WERI-Rb-1 (cell line): ENCODE measurements at regions not wholly inside any gene's neighbourhood (a gene's known extent, or its start where the extent isn't known, plus 50 kb on each side); places are given as distances from the start of the nearest gene placed in this dataset.

ENCODE experiments used
- DNase-seq: peaks from one replicate; pipeline ENCODE4 v3.0.0-alpha.2; 2020
- H3K27ac ChIP-seq: fragments of 250-450 bp; sonication (Bioruptor Pico); 2 replicates; pipeline ENCODE4 v1.5.1; 2020; ENCODE audit warnings: mild to moderate bottlenecking, moderate library complexity
- H3K27me3 ChIP-seq: fragments of 250-450 bp; sonication (Bioruptor Pico); 2 replicates; pipeline ENCODE4 v1.5.1; 2021; ENCODE audit warnings: mild to moderate bottlenecking, low read depth, moderate library complexity; ENCODE audit not compliant: insufficient read depth, severe bottlenecking
- H3K36me3 ChIP-seq: fragments of 250-450 bp; sonication (Bioruptor Pico); 2 replicates; pipeline ENCODE4 v1.5.1; 2020; ENCODE audit warnings: mild to moderate bottlenecking, moderate library complexity
- H3K4me3 ChIP-seq: 2 replicates; pipeline ENCODE4 v1.5.1; 2011; ENCODE audit warnings: low read depth, mild to moderate bottlenecking, control low read depth, low read length
- H3K9me3 ChIP-seq: fragments of 250-450 bp; sonication (Bioruptor Pico); 2 replicates; pipeline ENCODE4 v1.5.1; 2021; ENCODE audit warnings: mild to moderate bottlenecking, moderate library complexity; ENCODE audit not compliant: severe bottlenecking
- CTCF ChIP-seq: IDR thresholded peaks from 2 replicates; pipeline ENCODE4 v1.5.1; 2011; ENCODE audit warnings: low read depth, mild to moderate bottlenecking, control low read depth, inconsistent platforms, low read length

- no peak for TF ChIP-seq CTCF
- no peaks in the 10 kb centered on the region for H3K27me3 ChIP-seq
- H3K27ac ChIP-seq: no peak overlapping the region
- H3K4me3 ChIP-seq: no peak overlapping the region
- H3K9me3 ChIP-seq: no peaks in the 10 kb centered on the region
- H3K36me3 ChIP-seq: no peaks in the 10 kb centered on the region
- no peak for DNase-seq
Measured at GRCh38 chr7:46515844-46516590, 594.9 kb upstream of the IGFBP3 start.

GRCh38 chr7:46513447-46513848 lies 592.4 kb upstream of the IGFBP3 start:
- H3K36me3 ChIP-seq: no peaks in the 10 kb centered on the region
- no peaks in the 10 kb centered on the region for H3K27me3 ChIP-seq
- no peaks in the 10 kb centered on the region for H3K9me3 ChIP-seq
- no peak for TF ChIP-seq CTCF
- H3K4me3 ChIP-seq: no peak overlapping the region
- no peak for DNase-seq
- H3K27ac ChIP-seq: no peak overlapping the region

- TF ChIP-seq CTCF: no peak
- Histone ChIP-seq H3K36me3 (no peaks in the 10 kb centered on the region), H3K27ac (no peak overlapping the region), H3K27me3 (no peaks in the 10 kb centered on the region), H3K4me3 (no peak overlapping the region), H3K9me3 (no peaks in the 10 kb centered on the region)
- no peak for DNase-seq
Measured at GRCh38 chr7:46512891-46513413, 591.9 kb upstream of the IGFBP3 start.

- DNase-seq: no peak
- no peaks in the 10 kb centered on the region for H3K36me3 ChIP-seq
- no peaks in the 10 kb centered on the region for H3K27me3 ChIP-seq
- H3K27ac ChIP-seq: no peak overlapping the region
- no peak for TF ChIP-seq CTCF
- no peaks in the 10 kb centered on the region for H3K9me3 ChIP-seq
- no peak overlapping the region for H3K4me3 ChIP-seq
Measured at GRCh38 chr7:46511442-46512215, 590.6 kb upstream of the IGFBP3 start.

- no peak for DNase-seq
- Histone ChIP-seq H3K36me3 (no peaks in the 10 kb centered on the region), H3K9me3 (no peaks in the 10 kb centered on the region), H3K27me3 (no peaks in the 10 kb centered on the region), H3K27ac (no peak overlapping the region), H3K4me3 (no peak overlapping the region)
- TF ChIP-seq CTCF: no peak
Measured at GRCh38 chr7:46508583-46508982, 587.5 kb upstream of the IGFBP3 start.
